ENCODE measurements at regions not wholly inside any gene's neighbourhood (a gene's known extent, or its start where the extent isn't known, plus 50 kb on each side); places are given as distances from the start of the nearest gene placed in this dataset.

DNA sequence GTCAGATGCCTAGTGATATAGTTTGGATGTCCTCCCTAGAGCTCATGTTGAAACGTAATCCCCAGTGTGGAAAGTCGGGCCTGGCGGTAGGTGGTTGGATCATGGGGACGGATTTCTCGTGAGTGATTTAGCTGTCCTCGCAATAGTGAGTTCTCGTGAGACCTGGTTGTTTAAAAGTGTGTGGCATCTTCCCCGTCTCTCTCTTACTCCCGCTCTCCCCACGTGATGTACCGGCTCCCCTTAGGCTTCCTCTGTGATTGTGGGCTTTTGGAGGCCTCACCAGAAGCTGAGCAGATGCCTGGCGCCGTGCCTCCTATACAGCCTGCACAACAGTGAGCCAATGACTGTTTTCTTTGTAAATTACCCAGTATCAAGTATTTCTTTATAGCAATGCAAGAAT is 264.5 kb downstream of the TTLL7 start:
- no peak overlapping the region for H3K27ac ChIP-seq
- ChIA-PET CTCF (no interaction called here), POLR2A (ENCODE audit: low non-redundant PET) (no interaction called here)
- DNase-seq (ENCODE audit: low spot score) = no peak
- TF ChIP-seq, protein P1, sequence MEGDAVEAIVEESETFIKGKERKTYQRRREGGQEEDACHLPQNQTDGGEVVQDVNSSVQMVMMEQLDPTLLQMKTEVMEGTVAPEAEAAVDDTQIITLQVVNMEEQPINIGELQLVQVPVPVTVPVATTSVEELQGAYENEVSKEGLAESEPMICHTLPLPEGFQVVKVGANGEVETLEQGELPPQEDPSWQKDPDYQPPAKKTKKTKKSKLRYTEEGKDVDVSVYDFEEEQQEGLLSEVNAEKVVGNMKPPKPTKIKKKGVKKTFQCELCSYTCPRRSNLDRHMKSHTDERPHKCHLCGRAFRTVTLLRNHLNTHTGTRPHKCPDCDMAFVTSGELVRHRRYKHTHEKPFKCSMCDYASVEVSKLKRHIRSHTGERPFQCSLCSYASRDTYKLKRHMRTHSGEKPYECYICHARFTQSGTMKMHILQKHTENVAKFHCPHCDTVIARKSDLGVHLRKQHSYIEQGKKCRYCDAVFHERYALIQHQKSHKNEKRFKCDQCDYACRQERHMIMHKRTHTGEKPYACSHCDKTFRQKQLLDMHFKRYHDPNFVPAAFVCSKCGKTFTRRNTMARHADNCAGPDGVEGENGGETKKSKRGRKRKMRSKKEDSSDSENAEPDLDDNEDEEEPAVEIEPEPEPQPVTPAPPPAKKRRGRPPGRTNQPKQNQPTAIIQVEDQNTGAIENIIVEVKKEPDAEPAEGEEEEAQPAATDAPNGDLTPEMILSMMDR (conservative IDR thresholded peaks at IDR 0.05; ENCODE audit: low read depth) = no peak

DNA sequence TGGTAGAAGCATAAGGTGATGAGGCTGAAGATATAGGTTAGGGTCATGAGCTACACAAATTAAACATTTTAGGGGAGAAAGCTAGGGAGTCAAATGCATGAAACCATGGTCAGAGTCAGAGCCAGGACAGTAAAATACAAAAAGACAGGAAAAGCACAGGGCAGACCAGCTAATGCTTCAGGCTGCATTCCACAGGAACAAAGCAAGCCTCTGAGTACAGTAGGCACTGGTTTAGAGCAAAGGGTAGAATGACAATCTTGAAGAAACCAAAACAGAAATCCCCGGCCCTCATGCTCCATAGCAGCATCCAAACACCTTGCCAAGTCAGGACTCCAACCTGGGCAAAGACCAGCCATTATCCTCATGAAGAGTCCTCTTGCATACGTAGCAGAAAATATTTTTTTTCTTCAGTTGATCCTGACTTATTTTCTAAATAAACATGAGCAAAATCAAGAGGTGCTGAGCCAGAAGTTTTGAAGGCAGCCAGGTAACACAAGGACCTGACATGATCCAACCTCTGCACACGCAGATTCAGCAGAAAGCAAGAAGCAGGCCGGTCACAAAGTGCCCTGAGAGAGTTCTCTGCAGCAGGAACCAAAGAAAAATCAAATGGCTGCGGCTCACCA is 273.1 kb downstream of the TTLL7 start:
- no peak for DNase-seq (ENCODE audit: low spot score)
- H3K27ac ChIP-seq = no peak overlapping the region
- CTCF ChIA-PET = no interaction called here
- TF ChIP-seq, protein P1 (conservative IDR thresholded peaks at IDR 0.05; ENCODE audit: low read depth) = no peak
- POLR2A ChIA-PET (ENCODE audit: low non-redundant PET) = no interaction called here

DNA sequence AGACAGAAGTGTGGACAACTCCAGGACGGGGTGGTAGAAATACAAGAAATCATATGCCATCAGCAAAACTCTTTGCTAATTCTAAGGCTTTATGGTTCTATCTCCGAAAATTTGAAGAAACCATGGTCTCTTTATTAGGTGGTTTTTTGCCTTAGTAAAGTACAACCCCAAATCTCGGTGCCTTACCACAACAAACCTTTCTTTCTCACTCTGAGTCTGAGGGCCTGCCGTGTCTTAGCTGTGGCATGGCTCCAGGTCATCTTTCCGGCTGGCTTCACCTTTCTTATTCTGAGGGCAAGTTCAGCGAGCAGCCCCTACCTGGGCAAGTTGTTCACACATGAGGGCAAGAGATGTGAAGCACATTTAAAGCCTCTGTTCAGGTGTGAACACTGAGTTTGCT is 280.6 kb downstream of the TTLL7 start:
- DNase-seq (ENCODE audit: low spot score) = no peak
- ChIA-PET POLR2A (ENCODE audit: low non-redundant PET) (no interaction called here), CTCF (no interaction called here)
- TF ChIP-seq, protein P1 (conservative IDR thresholded peaks at IDR 0.05; ENCODE audit: low read depth) = no peak
- H3K27ac ChIP-seq = no peak overlapping the region

DNA sequence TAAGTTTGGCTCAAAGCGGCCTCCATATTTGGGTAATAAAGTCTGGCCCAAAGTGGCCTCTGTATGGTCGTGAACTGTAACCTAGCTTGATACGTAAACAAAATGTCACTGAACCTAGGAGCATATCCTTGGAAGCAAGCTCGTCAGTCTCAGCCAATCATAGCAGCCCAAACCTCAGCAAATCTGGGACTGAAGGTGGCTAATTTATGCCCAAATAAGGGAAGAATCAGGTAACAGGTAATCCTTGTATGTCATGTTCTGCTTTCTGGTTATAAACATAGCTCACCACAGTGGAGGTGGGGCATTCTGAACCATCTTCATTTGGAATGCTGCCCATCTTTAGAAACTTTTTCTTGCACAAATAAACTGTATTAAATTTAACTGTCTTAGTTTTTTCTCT is 281.1 kb downstream of the TTLL7 start:
- CTCF ChIA-PET = no interaction called here
- no peak for DNase-seq (ENCODE audit: low spot score)
- TF ChIP-seq, protein P1 (conservative IDR thresholded peaks at IDR 0.05; ENCODE audit: low read depth) = no peak
- POLR2A ChIA-PET (ENCODE audit: low non-redundant PET) = no interaction called here
- no peak overlapping the region for H3K27ac ChIP-seq

DNA sequence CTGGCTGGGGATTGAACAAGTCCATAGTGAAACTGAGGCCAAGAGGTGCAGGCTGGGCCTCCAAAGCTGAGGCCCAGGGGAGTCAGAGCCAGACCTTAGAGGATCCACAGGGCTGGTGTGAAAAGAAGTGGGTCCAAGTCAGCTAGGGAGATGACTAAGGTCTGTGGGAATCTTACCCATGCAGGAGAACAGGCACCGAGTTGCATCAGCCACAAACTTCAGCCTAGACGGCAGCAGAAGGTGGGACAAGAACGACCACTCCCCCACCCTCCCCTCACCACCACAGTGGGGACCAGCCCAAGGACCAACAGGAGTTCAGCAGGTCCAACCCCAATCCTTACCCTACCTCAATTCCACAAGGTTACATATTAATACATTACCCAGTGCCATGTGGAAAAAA is 282.3 kb downstream of the TTLL7 start:
- POLR2A ChIA-PET (ENCODE audit: low non-redundant PET) = no interaction called here
- no peak overlapping the region for H3K27ac ChIP-seq
- TF ChIP-seq, protein P1 (conservative IDR thresholded peaks at IDR 0.05; ENCODE audit: low read depth) = no peak
- CTCF ChIA-PET = no interaction called here
- no peak for DNase-seq (ENCODE audit: low spot score)

DNA sequence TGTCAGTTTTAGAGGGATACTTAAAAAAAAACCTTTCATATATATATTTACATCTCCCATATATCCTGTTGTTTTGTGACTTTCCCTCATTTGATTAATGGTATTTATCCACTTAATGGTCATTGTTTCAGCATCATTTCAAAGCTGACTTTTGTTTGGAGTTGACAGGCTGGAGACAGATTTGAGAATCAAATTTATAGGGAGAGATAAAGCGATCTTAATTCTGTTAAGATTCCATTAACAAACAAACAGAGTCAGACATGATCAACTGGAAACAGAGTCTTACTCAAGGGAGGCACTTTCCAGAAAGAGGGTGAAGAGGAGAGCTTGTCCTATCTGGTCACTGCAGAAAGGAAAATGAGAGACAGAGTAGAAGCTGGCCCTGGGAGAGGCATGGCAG is 283.4 kb downstream of the TTLL7 start:
- H3K27ac ChIP-seq = no peak overlapping the region
- ChIA-PET POLR2A (ENCODE audit: low non-redundant PET) (no interaction called here), CTCF (no interaction called here)
- no peak for DNase-seq (ENCODE audit: low spot score)
- TF ChIP-seq, protein P1 (conservative IDR thresholded peaks at IDR 0.05; ENCODE audit: low read depth) = no peak

DNA sequence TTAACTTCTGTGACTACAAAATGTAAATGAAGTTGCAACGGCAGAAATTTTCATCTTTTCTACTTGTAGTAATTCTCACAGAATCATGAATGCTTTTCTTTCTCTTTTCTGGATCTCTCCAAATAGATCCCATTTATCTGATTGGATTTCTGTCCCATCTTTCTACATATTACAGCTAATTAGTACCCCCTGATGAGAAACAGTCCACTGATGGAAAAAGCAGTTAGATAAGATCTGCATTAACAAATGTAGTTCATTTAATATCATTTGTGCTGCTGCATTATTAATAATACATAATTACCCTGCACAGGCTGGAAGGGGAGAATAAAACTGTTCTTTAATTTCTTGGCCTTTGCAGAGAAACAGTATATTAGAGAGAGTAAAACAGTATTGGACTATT is 289.3 kb downstream of the TTLL7 start:
- ChIA-PET POLR2A (ENCODE audit: low non-redundant PET) (no interaction called here), CTCF (no interaction called here)
- TF ChIP-seq, protein P1 (conservative IDR thresholded peaks at IDR 0.05; ENCODE audit: low read depth) = no peak
- DNase-seq (ENCODE audit: low spot score) = no peak
- H3K27ac ChIP-seq = no peak overlapping the region
